Panc1 (cell line): ENCODE measurements at regions not wholly inside any gene's neighbourhood (a gene's known extent, or its start where the extent isn't known, plus 50 kb on each side); places are given as distances from the start of the nearest gene placed in this dataset.
"Not testable (repeated sequence)": the region's sequence is repeated elsewhere in the genome, so short reads cannot be mapped to it uniquely, and the experiment has no call there.

ENCODE experiments used
- ATAC-seq: fragments of 200-7000 bp; cut with Tn5 transposase; 2 replicates; pipeline ENCODE4 v1.9.1; 2020; ENCODE audit warnings: mild to moderate bottlenecking, moderate library complexity
- BruUV-seq: library from RNA; stranded (reverse); fragments of 400-500 nt; replicated peaks from 2 replicates; lab custom pipeline; 2021; lab: Mats Ljungman, UMichigan
- CTCF ChIA-PET: fragments of 300-600 bp; sonication (Branson Sonifier 250); formaldehyde crosslinking; loops from one replicate; lab custom pipeline; 2022; ENCODE audit warnings: antibody characterized with exemption; lab: Charles Lee
- POLR2A ChIA-PET: fragments of 300-600 bp; sonication (Branson Sonifier 250); formaldehyde crosslinking; loops from one replicate; lab custom pipeline; 2022; ENCODE audit warnings: antibody characterized with exemption; lab: Charles Lee
- DNase-seq: peaks from one replicate; pipeline ENCODE4 v3.0.0-alpha.2; 2010; ENCODE audit warnings: low read depth, low spot score
- H3K27ac ChIP-seq: 2 replicates; pipeline ENCODE4 v1.5.1; 2011; ENCODE audit warnings: mild to moderate bottlenecking, low read length, inconsistent platforms
- H3K27me3 ChIP-seq: fragments of 200-500 bp; sonication (Bioruptor generic); 2 replicates; pipeline ENCODE4 v1.6.0; 2014; ENCODE audit warnings: low read length, inconsistent platforms; ENCODE audit not compliant: control insufficient read depth, insufficient read depth
- H3K36me3 ChIP-seq: fragments of 200-500 bp; sonication (Bioruptor generic); 2 replicates; pipeline ENCODE4 v1.5.1; 2014; ENCODE audit warnings: inconsistent platforms, mild to moderate bottlenecking, low read length, moderate library complexity; ENCODE audit not compliant: control insufficient read depth, insufficient read depth
- H3K4me1 ChIP-seq: 2 replicates; pipeline ENCODE4 v1.5.1; 2011; ENCODE audit warnings: inconsistent platforms, mild to moderate bottlenecking, low read length, moderate library complexity; ENCODE audit not compliant: control insufficient read depth, insufficient read depth
- H3K4me3 ChIP-seq, 2 experiments: 2 replicates each; pipeline ENCODE4 v1.5.1; 2011 to 2012; ENCODE audit warnings: low read depth in 2 of 2, low read length in 2 of 2, mild to moderate bottlenecking in 2 of 2, inconsistent platforms in 1 of 2, moderate library complexity in 1 of 2
- H3K9me3 ChIP-seq: fragments of 200-500 bp; sonication (Bioruptor generic); 2 replicates; pipeline ENCODE4 v1.5.1; 2014; ENCODE audit warnings: low read depth, mild to moderate bottlenecking, inconsistent platforms, low read length, moderate library complexity; ENCODE audit not compliant: control insufficient read depth, insufficient read depth
- POLR2AphosphoS5 ChIP-seq: IDR thresholded peaks from 2 replicates; pipeline ENCODE4 v1.6.1; 2012; ENCODE audit warnings: mild to moderate bottlenecking, low read depth, low read length, moderate library complexity
- SIN3A ChIP-seq: IDR thresholded peaks from 2 replicates; pipeline ENCODE4 v1.6.1; 2012; ENCODE audit warnings: low read depth, mild to moderate bottlenecking, low read length, moderate library complexity, borderline replicate concordance; ENCODE audit not compliant: insufficient read depth
- TCF7L2 ChIP-seq: IDR thresholded peaks from 2 replicates; pipeline ENCODE4 v1.6.1; 2011; ENCODE audit warnings: mild to moderate bottlenecking, low read depth, low read length, inconsistent platforms
- in situ Hi-C: cut with HindIII; loops from 2 replicates; pipeline ENCODE4 v1.10.0; 2016; ENCODE audit warnings: low sequenced_read_pairs, low pct_unique_long_range_greater_than_20kb
- intact Hi-C: fragments of 100-400 bp; cut with micrococcal nuclease; formaldehyde crosslinking; loops from one replicate; pipeline ENCODE4 v1.10.0; 2022; ENCODE audit not compliant: unreplicated experiment
- TF ChIP-seq, protein P1 (sequence below): fragments of 450-650 bp; IDR thresholded peaks from 2 replicates; pipeline ENCODE4 v1.5.1; 2017; ENCODE audit warnings: mild to moderate bottlenecking
- TF ChIP-seq, protein P2 (sequence below), 2 experiments: IDR thresholded peaks; 2 replicates each; pipeline ENCODE4 v1.6.1; 2011 to 2012; ENCODE audit warnings: low read depth in 2 of 2, control low read depth in 1 of 2, low read length in 1 of 2, mild to moderate bottlenecking in 1 of 2, moderate library complexity in 1 of 2; ENCODE audit not compliant: insufficient read depth in 1 of 2

DNA sequence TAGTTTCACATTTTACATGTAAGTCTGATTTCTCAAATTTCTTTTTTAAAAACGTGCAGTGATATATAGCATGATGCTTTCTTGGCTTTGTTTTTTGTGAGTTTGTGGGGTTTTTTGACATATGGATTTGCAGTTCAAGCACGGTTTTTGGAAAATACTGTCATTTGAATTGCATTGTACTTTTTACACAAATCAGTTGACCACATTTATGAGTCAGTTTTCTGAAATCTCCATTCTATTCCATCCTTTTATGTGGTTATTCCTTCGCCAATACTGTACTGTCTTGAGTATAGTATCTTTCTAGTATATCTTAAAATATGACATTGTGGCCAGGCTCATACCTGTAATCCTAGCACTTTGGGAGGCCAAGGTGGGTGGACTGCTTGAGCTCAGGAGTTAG, 890.0 kb upstream of the CITED2 start:
- POLR2A ChIA-PET: no interaction called here
- in situ Hi-C loops: no loop called here
- no peak for ATAC-seq
- H3K4me1 ChIP-seq: no peaks in the 10 kb centered on the region
- intact Hi-C loops: no loop called here
- no peaks in the 10 kb centered on the region for H3K27me3 ChIP-seq
- CTCF ChIA-PET: no interaction called here
- no peak for DNase-seq
- H3K27ac ChIP-seq: no peak overlapping the region
- H3K9me3 ChIP-seq: peaks cover 8% of the 10 kb centered on the region
- TF ChIP-seq, protein P1, sequence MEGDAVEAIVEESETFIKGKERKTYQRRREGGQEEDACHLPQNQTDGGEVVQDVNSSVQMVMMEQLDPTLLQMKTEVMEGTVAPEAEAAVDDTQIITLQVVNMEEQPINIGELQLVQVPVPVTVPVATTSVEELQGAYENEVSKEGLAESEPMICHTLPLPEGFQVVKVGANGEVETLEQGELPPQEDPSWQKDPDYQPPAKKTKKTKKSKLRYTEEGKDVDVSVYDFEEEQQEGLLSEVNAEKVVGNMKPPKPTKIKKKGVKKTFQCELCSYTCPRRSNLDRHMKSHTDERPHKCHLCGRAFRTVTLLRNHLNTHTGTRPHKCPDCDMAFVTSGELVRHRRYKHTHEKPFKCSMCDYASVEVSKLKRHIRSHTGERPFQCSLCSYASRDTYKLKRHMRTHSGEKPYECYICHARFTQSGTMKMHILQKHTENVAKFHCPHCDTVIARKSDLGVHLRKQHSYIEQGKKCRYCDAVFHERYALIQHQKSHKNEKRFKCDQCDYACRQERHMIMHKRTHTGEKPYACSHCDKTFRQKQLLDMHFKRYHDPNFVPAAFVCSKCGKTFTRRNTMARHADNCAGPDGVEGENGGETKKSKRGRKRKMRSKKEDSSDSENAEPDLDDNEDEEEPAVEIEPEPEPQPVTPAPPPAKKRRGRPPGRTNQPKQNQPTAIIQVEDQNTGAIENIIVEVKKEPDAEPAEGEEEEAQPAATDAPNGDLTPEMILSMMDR: no peak
- no peak for TF ChIP-seq POLR2AphosphoS5
- TF ChIP-seq, protein P2, sequence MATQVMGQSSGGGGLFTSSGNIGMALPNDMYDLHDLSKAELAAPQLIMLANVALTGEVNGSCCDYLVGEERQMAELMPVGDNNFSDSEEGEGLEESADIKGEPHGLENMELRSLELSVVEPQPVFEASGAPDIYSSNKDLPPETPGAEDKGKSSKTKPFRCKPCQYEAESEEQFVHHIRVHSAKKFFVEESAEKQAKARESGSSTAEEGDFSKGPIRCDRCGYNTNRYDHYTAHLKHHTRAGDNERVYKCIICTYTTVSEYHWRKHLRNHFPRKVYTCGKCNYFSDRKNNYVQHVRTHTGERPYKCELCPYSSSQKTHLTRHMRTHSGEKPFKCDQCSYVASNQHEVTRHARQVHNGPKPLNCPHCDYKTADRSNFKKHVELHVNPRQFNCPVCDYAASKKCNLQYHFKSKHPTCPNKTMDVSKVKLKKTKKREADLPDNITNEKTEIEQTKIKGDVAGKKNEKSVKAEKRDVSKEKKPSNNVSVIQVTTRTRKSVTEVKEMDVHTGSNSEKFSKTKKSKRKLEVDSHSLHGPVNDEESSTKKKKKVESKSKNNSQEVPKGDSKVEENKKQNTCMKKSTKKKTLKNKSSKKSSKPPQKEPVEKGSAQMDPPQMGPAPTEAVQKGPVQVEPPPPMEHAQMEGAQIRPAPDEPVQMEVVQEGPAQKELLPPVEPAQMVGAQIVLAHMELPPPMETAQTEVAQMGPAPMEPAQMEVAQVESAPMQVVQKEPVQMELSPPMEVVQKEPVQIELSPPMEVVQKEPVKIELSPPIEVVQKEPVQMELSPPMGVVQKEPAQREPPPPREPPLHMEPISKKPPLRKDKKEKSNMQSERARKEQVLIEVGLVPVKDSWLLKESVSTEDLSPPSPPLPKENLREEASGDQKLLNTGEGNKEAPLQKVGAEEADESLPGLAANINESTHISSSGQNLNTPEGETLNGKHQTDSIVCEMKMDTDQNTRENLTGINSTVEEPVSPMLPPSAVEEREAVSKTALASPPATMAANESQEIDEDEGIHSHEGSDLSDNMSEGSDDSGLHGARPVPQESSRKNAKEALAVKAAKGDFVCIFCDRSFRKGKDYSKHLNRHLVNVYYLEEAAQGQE (IDR thresholded peaks at IDR 0.05; ENCODE audit: insufficient read depth in 1 of 2, low read depth in 2 of 2, low read length in 1 of 2): no peak
- TF ChIP-seq TCF7L2: no peak
- no peak for TF ChIP-seq SIN3A
- H3K4me3 ChIP-seq: no peak overlapping the region
- no peaks in the 10 kb centered on the region for H3K36me3 ChIP-seq
- no TSS peak for BruUV-seq

DNA sequence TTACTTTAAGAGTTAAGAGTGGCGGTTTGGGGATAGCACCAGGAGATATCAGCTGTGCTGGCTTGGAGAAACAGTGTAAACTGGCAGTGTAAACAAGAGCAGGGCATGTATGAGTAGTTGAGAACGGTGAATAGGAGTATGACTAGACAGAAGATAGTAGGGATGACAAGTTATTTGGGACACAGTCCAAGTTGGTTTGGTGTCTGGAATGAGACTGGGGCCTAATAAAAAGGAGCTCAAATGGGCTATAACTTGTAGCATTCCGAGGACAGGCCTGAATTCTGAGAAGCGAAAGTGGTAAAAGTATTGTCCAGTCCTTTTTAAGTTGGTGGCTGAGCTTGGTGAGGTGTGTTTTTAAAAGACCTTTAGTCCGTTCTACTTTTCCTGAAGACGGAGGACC, 883.9 kb upstream of the CITED2 start:
- H3K4me3 ChIP-seq, CTCF ChIA-PET, POLR2A ChIA-PET, H3K27ac ChIP-seq, H3K27me3 ChIP-seq, H3K36me3 ChIP-seq, DNase-seq, in situ Hi-C loops, H3K9me3 ChIP-seq, H3K4me1 ChIP-seq, ATAC-seq, BruUV-seq, intact Hi-C loops: not testable (repeated sequence)

DNA sequence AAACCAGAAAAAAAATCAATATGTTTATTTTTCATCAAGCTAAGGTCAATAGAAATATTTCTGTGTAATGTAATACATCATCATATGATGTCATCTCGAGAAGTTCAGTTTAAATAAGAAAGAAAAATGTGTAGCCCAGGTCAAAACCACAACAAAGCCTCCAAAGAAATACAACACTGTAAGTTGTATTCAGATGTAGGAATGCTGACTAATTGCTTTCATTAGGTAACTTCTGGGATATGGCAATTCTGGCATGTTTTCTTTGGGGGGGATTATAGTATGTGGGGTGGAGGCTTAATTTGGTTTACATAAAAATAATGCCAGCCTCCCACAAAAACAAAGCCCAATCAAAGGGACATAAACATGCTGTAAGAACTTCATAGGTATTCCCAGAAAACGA, 881.8 kb upstream of the CITED2 start:
- Histone ChIP-seq H3K27ac (no peak overlapping the region; the same call in 1 of the 2 replicates), H3K4me1 (no peaks in the 10 kb centered on the region), H3K36me3 (no peaks in the 10 kb centered on the region), H3K4me3 (no peak overlapping the region), H3K27me3 (no peaks in the 10 kb centered on the region), H3K9me3 (no peaks in the 10 kb centered on the region)
- BruUV-seq: no TSS peak
- ChIA-PET POLR2A (no interaction called here), CTCF (no interaction called here)
- in situ Hi-C loops: no loop called here
- DNase-seq (no peak), ATAC-seq (no peak)
- TF ChIP-seq, protein P1: no peak
- no peak for TF ChIP-seq POLR2AphosphoS5
- no peak for TF ChIP-seq TCF7L2
- TF ChIP-seq SIN3A: no peak
- TF ChIP-seq, protein P2 (IDR thresholded peaks at IDR 0.05; ENCODE audit: insufficient read depth in 1 of 2, low read depth in 2 of 2, low read length in 1 of 2): no peak
- intact Hi-C loops: no loop called here
